Tibial artery (tissue), 4 donors: ENCODE measurements at regions not wholly inside any gene's neighbourhood (a gene's known extent, or its start where the extent isn't known, plus 50 kb on each side); places are given as distances from the start of the nearest gene placed in this dataset.
"Not testable (repeated sequence)": the region's sequence is repeated elsewhere in the genome, so short reads cannot be mapped to it uniquely, and the experiment has no call there.

Experiments
- DNase-seq, 2 donors: peaks; one replicate each; pipeline ENCODE4 v3.0.0-alpha.2; 2019
- H3K27ac ChIP-seq, 2 donors: fragments of 200-600 bp; sonication (generic) in 1 of 2; 1 replicate in 1 of 2; 2 replicates in 1 of 2; pipeline ENCODE4 v1.5.1; 2018 to 2019; ENCODE audit warnings: mild to moderate bottlenecking in 1 of 2
- H3K27me3 ChIP-seq, 2 donors: fragments of 200-600 bp; sonication (generic) in 1 of 2; one replicate each; pipeline versions ENCODE4 v1.5.1 to v1.6.0; 2016 to 2019
- H3K36me3 ChIP-seq, 3 donors: fragments of 200-600 bp; sonication (generic) in 2 of 3; one replicate each; pipeline ENCODE4 v1.5.1; 2016 to 2019; ENCODE audit warnings: mild to moderate bottlenecking in 2 of 3
- H3K4me1 ChIP-seq, 4 donors: fragments of 200-600 bp; sonication (generic) in 2 of 4; 1 replicate in 3 of 4; 2 replicates in 1 of 4; pipeline ENCODE4 v1.5.1; 2016 to 2019
- H3K4me3 ChIP-seq, 2 donors: fragments of 200-600 bp; sonication (generic) in 1 of 2; 1 replicate in 1 of 2; 2 replicates in 1 of 2; pipeline ENCODE4 v1.5.1; 2018 to 2019; ENCODE audit warnings: mild to moderate bottlenecking in 2 of 2
- H3K9me3 ChIP-seq, 3 donors: fragments of 200-600 bp; sonication (generic) in 1 of 3; one replicate each; pipeline ENCODE4 v1.5.1; 2016 to 2019
- CTCF ChIP-seq, 2 experiments: fragments of 200-600 bp in 1 of 2; fragments of 450-650 bp in 1 of 2; IDR thresholded peaks; one replicate each; pipeline ENCODE4 v1.5.1; 2017 to 2019; ENCODE audit warnings: antibody characterized with exemption in 2 of 2, mild to moderate bottlenecking in 1 of 2, moderate library complexity in 1 of 2
- intact Hi-C: fragments of 100-400 bp; cut with DNase I; formaldehyde crosslinking; loops from one replicate; pipeline ENCODE4 v1.15.0; 2023; ENCODE audit warnings: low total_unique reads

- Histone ChIP-seq H3K27me3 (peaks cover 0 to 4% of the 10 kb centered on the region in 2 donors), H3K4me3 (no peak overlapping the region), H3K4me1 (no peaks in the 10 kb centered on the region), H3K36me3 (no peaks in the 10 kb centered on the region), H3K9me3 (no peaks in the 10 kb centered on the region), H3K27ac (no peak overlapping the region)
- intact Hi-C loops = loop anchor here (2.0 to 10.0 kb wide), 2 partner anchors 211 to 707 kb away; partner anchors contain the start of gene ACKR3
- no peak for TF ChIP-seq CTCF (IDR thresholded peaks at IDR 0.05)
- no peak for DNase-seq
These were observed 89.4 kb upstream of the ASB18 start for GRCh38 chr2:236353594-236353942.

GRCh38 chr2:236354056-236354940, 90.1 kb upstream of the ASB18 start:
- no peak for DNase-seq
- Histone ChIP-seq H3K4me1 (no peaks in the 10 kb centered on the region), H3K27ac (no peak overlapping the region), H3K36me3 (no peaks in the 10 kb centered on the region), H3K4me3 (no peak overlapping the region), H3K27me3 (peaks cover 0 to 4% of the 10 kb centered on the region in 2 donors), H3K9me3 (no peaks in the 10 kb centered on the region)
- intact Hi-C loops = loop anchor here (10.0 kb wide), 1 partner anchor 211 kb away; the partner anchor contains the start of gene ACKR3
- TF ChIP-seq CTCF (IDR thresholded peaks at IDR 0.05) = no peak

GRCh38 chr2:236354973-236355595, 90.9 kb upstream of the ASB18 start:
- no peaks in the 10 kb centered on the region for H3K9me3 ChIP-seq
- no peak overlapping the region for H3K27ac ChIP-seq
- intact Hi-C loops = loop anchor here (10.0 kb wide), 1 partner anchor 210 kb away; the partner anchor contains the start of gene ACKR3
- H3K27me3 ChIP-seq = peaks cover 0 to 4% of the 10 kb centered on the region in 2 donors
- DNase-seq = no peak
- H3K4me3 ChIP-seq = no peak overlapping the region
- no peak for TF ChIP-seq CTCF (IDR thresholded peaks at IDR 0.05)
- H3K36me3 ChIP-seq = no peaks in the 10 kb centered on the region
- H3K4me1 ChIP-seq = no peaks in the 10 kb centered on the region

- Histone ChIP-seq H3K36me3 (no peaks in the 10 kb centered on the region), H3K27ac (no peak overlapping the region), H3K27me3 (no peaks in the 10 kb centered on the region), H3K4me1 (peaks cover 0 to 5% (median 0%) of the 10 kb centered on the region in 4 donors), H3K9me3 (no peaks in the 10 kb centered on the region), H3K4me3 (no peak overlapping the region)
- no peak for DNase-seq
- no peak for TF ChIP-seq CTCF (IDR thresholded peaks at IDR 0.05)
- intact Hi-C loops = loop anchor here (10.0 kb wide), 1 partner anchor 209 kb away; the partner anchor contains the start of gene ACKR3
These were observed 91.7 kb upstream of the ASB18 start for GRCh38 chr2:236355911-236356310.

GRCh38 chr2:236356321-236356720, 92.1 kb upstream of the ASB18 start:
- intact Hi-C loops = loop anchor here (10.0 kb wide), 1 partner anchor 208 kb away; the partner anchor contains the start of gene ACKR3
- not testable (repeated sequence) for DNase-seq, H3K27me3 ChIP-seq, H3K4me1 ChIP-seq, H3K9me3 ChIP-seq, H3K36me3 ChIP-seq, H3K4me3 ChIP-seq, H3K27ac ChIP-seq

GRCh38 chr2:236358482-236358881, 94.3 kb upstream of the ASB18 start:
- H3K4me3 ChIP-seq, H3K27me3 ChIP-seq, H3K36me3 ChIP-seq, H3K9me3 ChIP-seq, H3K4me1 ChIP-seq, H3K27ac ChIP-seq, DNase-seq: not testable (repeated sequence)
- intact Hi-C loops = loop anchor here (10.0 kb wide), 1 partner anchor 206 kb away; the partner anchor contains the start of gene ACKR3
